ENCODE measurements at regions not wholly inside any gene's neighbourhood (a gene's known extent, or its start where the extent isn't known, plus 50 kb on each side); places are given as distances from the start of the nearest gene placed in this dataset.

DNA sequence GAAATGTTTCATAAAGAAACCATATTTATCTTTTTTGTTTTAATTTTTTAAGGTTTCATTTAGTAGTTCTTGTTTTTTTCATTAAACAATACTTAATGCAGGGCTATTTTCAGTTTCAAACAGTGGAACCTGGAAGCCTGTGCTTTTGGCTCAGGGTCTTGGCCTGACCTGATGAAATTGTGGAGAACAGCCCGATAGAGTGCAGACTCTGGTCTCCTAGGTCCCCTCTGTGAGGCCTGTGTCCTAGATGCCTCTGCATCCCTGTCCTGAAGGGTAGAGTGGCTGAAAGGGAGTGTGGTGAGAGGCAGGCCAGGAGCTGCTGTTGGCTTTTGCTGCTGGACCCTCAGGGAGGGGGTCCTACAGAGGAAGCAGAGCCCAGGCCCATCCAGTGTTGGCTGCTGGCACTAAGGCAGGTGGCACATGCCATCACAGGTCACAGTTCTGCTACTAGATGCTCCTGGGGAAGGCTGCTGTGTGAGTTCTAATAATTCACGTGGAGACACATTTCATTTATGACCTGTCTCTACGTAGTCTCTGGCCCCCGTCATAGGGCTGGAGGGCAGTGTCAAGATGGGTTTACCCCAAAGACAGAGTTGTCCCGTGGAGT lies 201.0 kb upstream of the COPS8 start:
- no peak for DNase-seq
- no peaks in the 10 kb centered on the region for H3K9me3 ChIP-seq
- H3K4me3 ChIP-seq = no peak overlapping the region
- intact Hi-C loops (cut with DNase I) = no loop called here
- H3K36me3 ChIP-seq = no peaks in the 10 kb centered on the region
- TF ChIP-seq POLR2AphosphoS5 (IDR thresholded peaks at IDR 0.05) = no peak
- TF ChIP-seq, protein P1, sequence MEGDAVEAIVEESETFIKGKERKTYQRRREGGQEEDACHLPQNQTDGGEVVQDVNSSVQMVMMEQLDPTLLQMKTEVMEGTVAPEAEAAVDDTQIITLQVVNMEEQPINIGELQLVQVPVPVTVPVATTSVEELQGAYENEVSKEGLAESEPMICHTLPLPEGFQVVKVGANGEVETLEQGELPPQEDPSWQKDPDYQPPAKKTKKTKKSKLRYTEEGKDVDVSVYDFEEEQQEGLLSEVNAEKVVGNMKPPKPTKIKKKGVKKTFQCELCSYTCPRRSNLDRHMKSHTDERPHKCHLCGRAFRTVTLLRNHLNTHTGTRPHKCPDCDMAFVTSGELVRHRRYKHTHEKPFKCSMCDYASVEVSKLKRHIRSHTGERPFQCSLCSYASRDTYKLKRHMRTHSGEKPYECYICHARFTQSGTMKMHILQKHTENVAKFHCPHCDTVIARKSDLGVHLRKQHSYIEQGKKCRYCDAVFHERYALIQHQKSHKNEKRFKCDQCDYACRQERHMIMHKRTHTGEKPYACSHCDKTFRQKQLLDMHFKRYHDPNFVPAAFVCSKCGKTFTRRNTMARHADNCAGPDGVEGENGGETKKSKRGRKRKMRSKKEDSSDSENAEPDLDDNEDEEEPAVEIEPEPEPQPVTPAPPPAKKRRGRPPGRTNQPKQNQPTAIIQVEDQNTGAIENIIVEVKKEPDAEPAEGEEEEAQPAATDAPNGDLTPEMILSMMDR (IDR thresholded peaks at IDR 0.05) = no peak
- no peak for TF ChIP-seq EP300 (IDR thresholded peaks at IDR 0.05)
- no peak for TF ChIP-seq POLR2A (IDR thresholded peaks at IDR 0.05)
- peaks cover 0 to 19% (median 15%) of the 10 kb centered on the region in 4 donors for H3K4me1 ChIP-seq
- 73 to 77% methylated on average over 5 of the region's 5 CpGs for WGBS, 2 donors
- no peak overlapping the region for H3K27ac ChIP-seq
- no peaks in the 10 kb centered on the region for H3K27me3 ChIP-seq

DNA sequence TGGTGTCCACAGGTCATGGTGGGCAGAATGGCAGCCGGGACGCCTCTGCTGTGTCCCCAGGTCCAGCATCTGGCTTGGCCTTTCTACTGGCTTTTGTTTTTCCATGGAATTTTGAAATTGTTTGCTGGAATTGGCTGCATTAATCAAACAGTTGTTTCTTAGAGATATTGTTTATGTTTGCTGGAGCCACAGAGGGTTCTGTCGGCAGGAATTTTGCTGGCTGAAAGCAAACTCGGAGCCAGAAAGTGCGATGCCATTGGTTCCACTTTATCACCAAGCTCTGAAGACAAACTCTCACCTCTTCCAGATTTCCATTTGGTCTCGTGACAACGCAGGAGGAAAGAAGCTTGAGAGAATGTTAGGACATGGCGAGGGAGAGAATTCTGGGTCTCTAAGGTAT lies 199.2 kb upstream of the COPS8 start:
- 84 to 89% methylated on average over 8 of the region's 8 CpGs for WGBS, 2 donors
- Histone ChIP-seq H3K27me3 (no peaks in the 10 kb centered on the region), H3K9me3 (no peaks in the 10 kb centered on the region), H3K4me3 (no peak overlapping the region), H3K4me1 (peaks cover 0 to 19% (median 15%) of the 10 kb centered on the region in 4 donors), H3K36me3 (no peaks in the 10 kb centered on the region), H3K27ac (no peak overlapping the region)
- DNase-seq = no peak
- TF ChIP-seq POLR2A (IDR thresholded peaks at IDR 0.05) = no peak
- TF ChIP-seq EP300 (IDR thresholded peaks at IDR 0.05) = no peak
- no peak for TF ChIP-seq POLR2AphosphoS5 (IDR thresholded peaks at IDR 0.05)
- TF ChIP-seq, protein P1 (IDR thresholded peaks at IDR 0.05) = no peak
- intact Hi-C loops (cut with DNase I) = no loop called here

DNA sequence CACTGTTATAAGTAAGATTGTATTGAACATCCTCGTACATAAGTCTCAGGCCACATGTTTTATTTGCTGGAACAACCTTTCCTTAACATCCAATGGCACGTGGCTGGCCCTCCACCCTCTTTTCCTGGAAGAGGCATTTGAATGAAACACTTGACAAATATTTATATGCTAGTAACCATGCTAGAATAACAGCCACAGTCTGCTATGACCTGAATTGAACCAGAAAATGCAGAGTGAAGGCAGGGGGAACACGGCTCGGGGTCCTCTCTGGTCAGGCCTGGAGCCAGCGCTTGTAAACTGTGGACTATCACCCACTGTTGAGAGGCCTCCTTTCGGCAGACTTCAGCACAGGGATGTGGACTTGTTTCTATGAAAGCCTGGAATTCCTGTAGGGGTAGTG lies 198.2 kb upstream of the COPS8 start:
- Histone ChIP-seq H3K36me3 (no peaks in the 10 kb centered on the region), H3K4me1 (peaks cover 0 to 19% (median 15%) of the 10 kb centered on the region in 4 donors), H3K9me3 (no peaks in the 10 kb centered on the region), H3K4me3 (no peak overlapping the region), H3K27me3 (no peaks in the 10 kb centered on the region), H3K27ac (peak overlapping the region; percentile 61 to 80 (median 76))
- peak; percentile 70 for DNase-seq
- intact Hi-C loops (cut with DNase I) = no loop called here
- WGBS, 2 donors = 60 to 62% methylated on average over 6 of the region's 6 CpGs
- TF ChIP-seq, protein P1 (IDR thresholded peaks at IDR 0.05) = no peak
- TF ChIP-seq POLR2AphosphoS5 (IDR thresholded peaks at IDR 0.05) (peak in 1 of 4 donors; percentile 63), POLR2A (IDR thresholded peaks at IDR 0.05) (no peak), EP300 (IDR thresholded peaks at IDR 0.05) (peak in 1 of 4 donors; percentile 35)

DNA sequence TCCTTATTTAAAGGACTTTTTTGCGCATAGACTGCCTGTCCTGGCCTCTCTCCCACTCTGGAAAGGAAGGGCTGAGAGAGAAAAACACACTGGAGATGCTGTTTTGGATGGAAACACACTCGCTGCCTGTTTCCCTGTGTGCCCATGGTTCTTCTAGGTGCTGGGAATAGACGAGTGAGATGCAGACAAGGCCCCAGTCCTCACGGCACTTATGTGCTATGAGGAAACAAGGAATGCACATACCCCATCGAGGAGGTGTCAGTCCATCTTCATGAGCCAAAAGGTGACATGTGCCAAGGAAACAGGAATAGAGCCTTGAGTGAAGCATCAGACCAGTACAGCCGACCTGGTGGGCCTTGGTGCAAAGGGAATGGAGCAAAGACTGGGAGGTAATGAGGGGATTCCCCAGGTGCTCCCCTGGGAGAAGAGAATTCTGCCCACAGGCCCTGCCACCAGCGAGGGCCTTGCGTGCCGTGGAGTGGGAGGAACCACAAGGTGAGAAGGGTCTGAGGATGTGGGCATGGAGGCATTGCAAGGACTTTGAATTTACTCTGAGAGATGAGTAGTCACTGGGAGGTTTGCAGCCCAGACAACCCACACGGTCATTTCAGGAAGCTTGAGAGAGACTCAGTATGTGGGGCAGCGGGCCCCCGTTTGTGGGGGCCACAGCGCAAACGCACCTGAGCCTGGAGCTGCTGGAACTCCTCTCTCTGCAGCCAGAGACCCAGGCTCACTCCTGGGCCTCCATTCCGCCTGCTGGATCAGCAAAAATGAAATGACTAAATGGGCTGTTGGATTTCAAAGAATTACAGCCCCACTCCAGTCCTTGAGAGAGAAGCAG lies 197.5 kb upstream of the COPS8 start:
- no peak for DNase-seq
- H3K27ac ChIP-seq = peak overlapping the region; percentile 61 to 80 (median 76)
- TF ChIP-seq POLR2AphosphoS5 (IDR thresholded peaks at IDR 0.05) (no peak), EP300 (IDR thresholded peaks at IDR 0.05) (no peak), POLR2A (IDR thresholded peaks at IDR 0.05) (no peak)
- TF ChIP-seq, protein P1 (IDR thresholded peaks at IDR 0.05) = no peak
- H3K36me3 ChIP-seq = no peaks in the 10 kb centered on the region
- intact Hi-C loops (cut with DNase I) = no loop called here
- no peaks in the 10 kb centered on the region for H3K27me3 ChIP-seq
- H3K4me3 ChIP-seq = no peak overlapping the region
- 81 to 83% methylated on average over 15 of the region's 15 CpGs for WGBS, 2 donors
- H3K4me1 ChIP-seq = peaks cover 0 to 19% (median 15%) of the 10 kb centered on the region in 4 donors
- H3K9me3 ChIP-seq = no peaks in the 10 kb centered on the region
